ENCODE measurements at regions not wholly inside any gene's neighbourhood (a gene's known extent, or its start where the extent isn't known, plus 50 kb on each side); places are given as distances from the start of the nearest gene placed in this dataset.

DNA sequence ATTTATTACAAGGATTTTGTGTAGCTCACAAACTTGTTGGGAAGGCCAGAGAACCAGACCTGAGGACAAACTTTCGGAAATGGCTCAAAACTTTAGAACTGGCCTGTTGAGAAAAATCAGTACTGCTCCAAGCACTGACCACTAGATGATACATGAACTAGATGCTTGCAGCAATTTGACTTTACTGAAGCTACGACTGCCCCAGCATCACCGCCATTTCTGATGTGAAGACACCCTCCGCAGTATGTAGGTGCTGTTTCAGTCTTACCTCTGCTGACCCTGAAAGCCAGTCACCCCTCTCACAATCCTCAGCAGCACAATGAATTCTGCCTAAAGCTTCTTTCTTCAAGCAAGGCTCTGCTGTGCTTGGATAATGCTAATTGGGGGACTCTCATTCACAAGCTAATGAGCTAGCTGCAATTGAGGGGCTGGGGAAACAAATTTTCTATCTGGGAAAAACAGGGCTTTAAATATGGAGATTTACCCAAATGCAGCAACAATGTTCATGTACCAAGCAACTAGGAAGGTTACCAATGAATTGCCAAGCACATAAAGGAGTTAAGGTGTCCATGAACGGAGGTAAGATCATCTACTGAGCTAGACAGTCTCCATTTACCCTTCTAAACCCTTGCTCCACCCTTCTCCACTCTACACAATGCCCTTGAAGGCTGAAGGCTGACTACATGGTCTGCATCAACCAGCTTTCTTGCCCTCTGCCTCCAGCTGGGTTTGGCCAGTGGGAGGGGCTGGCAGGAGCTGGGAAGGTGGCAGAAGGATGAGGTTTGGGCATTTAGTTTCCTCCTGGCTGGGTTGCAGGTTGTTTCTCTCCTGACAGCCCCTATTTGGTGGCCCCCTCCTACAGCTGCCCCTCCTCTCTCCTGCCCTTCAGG lies 53.2 kb upstream of the FSTL1 start:
- no peaks in the 10 kb centered on the region for H3K27me3 ChIP-seq
- H3K27ac ChIP-seq = no peak overlapping the region
- no peaks in the 10 kb centered on the region for H3K36me3 ChIP-seq
- TF ChIP-seq CTCF (IDR thresholded peaks at IDR 0.05) = no peak
- DNase-seq (ENCODE audit: low spot score) = no peak
- no peaks in the 10 kb centered on the region for H3K9me3 ChIP-seq
- no peak overlapping the region for H3K4me3 ChIP-seq
- peaks cover 0 to 21% of the 10 kb centered on the region in 2 donors for H3K4me1 ChIP-seq

GRCh38 chr3:120502116-120502515 lies 51.3 kb upstream of the FSTL1 start:
- no peak overlapping the region for H3K4me3 ChIP-seq

More at GRCh38 chr3:120502116-120502515, 51.3 kb upstream of the FSTL1 start:
- Histone ChIP-seq H3K4me1 (peaks cover 0 to 32% of the 10 kb centered on the region in 2 donors), H3K36me3 (no peaks in the 10 kb centered on the region), H3K27ac (no peak overlapping the region), H3K9me3 (no peaks in the 10 kb centered on the region), H3K27me3 (no peaks in the 10 kb centered on the region)
- no peak for TF ChIP-seq CTCF (IDR thresholded peaks at IDR 0.05)
- DNase-seq (ENCODE audit: low spot score) = no peak

Data from right atrium auricular region (tissue), 2 donors.